ENCODE measurements at regions not wholly inside any gene's neighbourhood (a gene's known extent, or its start where the extent isn't known, plus 50 kb on each side); places are given as distances from the start of the nearest gene placed in this dataset.
"Not testable (repeated sequence)": the region's sequence is repeated elsewhere in the genome, so short reads cannot be mapped to it uniquely, and the experiment has no call there.

GRCh38 chr3:542021-542420, 345.5 kb downstream of the CHL1 start:
- POLR2A ChIA-PET = no interaction called here
- Mint-ChIP-seq H3K4me3 (no peak overlapping the region), H3K4me1 (no peaks in the 10 kb centered on the region), H3K36me3 (no peaks in the 10 kb centered on the region), H3K27me3 (no peaks in the 10 kb centered on the region), H3K9me3 (no peaks in the 10 kb centered on the region), H3K27ac (no peak overlapping the region)
- ATAC-seq (ENCODE audit: low read depth) = no peak
- no peak for DNase-seq

- Mint-ChIP-seq H3K36me3 (no peaks in the 10 kb centered on the region), H3K27me3 (no peaks in the 10 kb centered on the region), H3K27ac (no peak overlapping the region), H3K4me3 (no peak overlapping the region), H3K4me1 (no peaks in the 10 kb centered on the region), H3K9me3 (peaks cover 3% of the 10 kb centered on the region)
- POLR2A ChIA-PET = no interaction called here
- DNase-seq = no peak
- ATAC-seq (ENCODE audit: low read depth) = no peak
Measured at GRCh38 chr3:549636-550035, 353.1 kb downstream of the CHL1 start.

GRCh38 chr3:550471-550870, 353.9 kb downstream of the CHL1 start:
- ATAC-seq (ENCODE audit: low read depth) = no peak
- no peak overlapping the region for H3K4me3 Mint-ChIP-seq
- no peak for DNase-seq
- no peaks in the 10 kb centered on the region for H3K36me3 Mint-ChIP-seq
- peaks cover 3% of the 10 kb centered on the region for H3K9me3 Mint-ChIP-seq
- no peaks in the 10 kb centered on the region for H3K4me1 Mint-ChIP-seq
- no peaks in the 10 kb centered on the region for H3K27me3 Mint-ChIP-seq
- POLR2A ChIA-PET = no interaction called here
- no peak overlapping the region for H3K27ac Mint-ChIP-seq

GRCh38 chr3:557972-558371, 361.4 kb downstream of the CHL1 start:
- Mint-ChIP-seq H3K4me3 (no peak overlapping the region), H3K36me3 (no peaks in the 10 kb centered on the region), H3K9me3 (peaks cover 3% of the 10 kb centered on the region), H3K4me1 (no peaks in the 10 kb centered on the region), H3K27ac (no peak overlapping the region), H3K27me3 (no peaks in the 10 kb centered on the region)
- DNase-seq (no peak), ATAC-seq (ENCODE audit: low read depth) (no peak)
- POLR2A ChIA-PET = no interaction called here

- Mint-ChIP-seq H3K27me3 (no peaks in the 10 kb centered on the region), H3K27ac (no peak overlapping the region), H3K36me3 (no peaks in the 10 kb centered on the region), H3K4me3 (no peak overlapping the region), H3K4me1 (no peaks in the 10 kb centered on the region), H3K9me3 (no peaks in the 10 kb centered on the region)
- POLR2A ChIA-PET = no interaction called here
- no peak for DNase-seq
- no peak for ATAC-seq (ENCODE audit: low read depth)
Measured at GRCh38 chr3:567488-568185, 371.1 kb downstream of the CHL1 start.

GRCh38 chr3:579529-579928, 383.0 kb downstream of the CHL1 start:
- H3K36me3 Mint-ChIP-seq; ATAC-seq (ENCODE audit: low read depth); DNase-seq; H3K4me1 Mint-ChIP-seq; H3K27ac Mint-ChIP-seq; H3K9me3 Mint-ChIP-seq; H3K4me3 Mint-ChIP-seq; H3K27me3 Mint-ChIP-seq; POLR2A ChIA-PET: not testable (repeated sequence)

GRCh38 chr3:589066-589465, 392.5 kb downstream of the CHL1 start:
- DNase-seq; POLR2A ChIA-PET; H3K4me3 Mint-ChIP-seq; H3K27me3 Mint-ChIP-seq; ATAC-seq (ENCODE audit: low read depth); H3K9me3 Mint-ChIP-seq; H3K27ac Mint-ChIP-seq; H3K4me1 Mint-ChIP-seq; H3K36me3 Mint-ChIP-seq: not testable (repeated sequence)

GRCh38 chr3:597304-597703, 400.7 kb downstream of the CHL1 start:
- H3K36me3 Mint-ChIP-seq; H3K27me3 Mint-ChIP-seq; H3K4me1 Mint-ChIP-seq; H3K9me3 Mint-ChIP-seq; POLR2A ChIA-PET; H3K27ac Mint-ChIP-seq; DNase-seq; ATAC-seq (ENCODE audit: low read depth); H3K4me3 Mint-ChIP-seq: not testable (repeated sequence)

- H3K4me1 Mint-ChIP-seq; ATAC-seq (ENCODE audit: low read depth); H3K27ac Mint-ChIP-seq; H3K36me3 Mint-ChIP-seq; H3K27me3 Mint-ChIP-seq; H3K9me3 Mint-ChIP-seq; POLR2A ChIA-PET; H3K4me3 Mint-ChIP-seq; DNase-seq: not testable (repeated sequence)
Measured at GRCh38 chr3:597746-598145, 401.2 kb downstream of the CHL1 start.

GRCh38 chr3:607480-607879, 410.9 kb downstream of the CHL1 start:
- H3K27ac Mint-ChIP-seq; DNase-seq; ATAC-seq (ENCODE audit: low read depth); H3K9me3 Mint-ChIP-seq; POLR2A ChIA-PET; H3K4me1 Mint-ChIP-seq; H3K36me3 Mint-ChIP-seq; H3K4me3 Mint-ChIP-seq; H3K27me3 Mint-ChIP-seq: not testable (repeated sequence)

GRCh38 chr3:621714-622113, 425.2 kb downstream of the CHL1 start:
- Mint-ChIP-seq H3K9me3 (no peaks in the 10 kb centered on the region), H3K27me3 (no peaks in the 10 kb centered on the region), H3K36me3 (no peaks in the 10 kb centered on the region), H3K27ac (no peak overlapping the region), H3K4me3 (no peak overlapping the region), H3K4me1 (no peaks in the 10 kb centered on the region)
- POLR2A ChIA-PET = no interaction called here
- no peak for ATAC-seq (ENCODE audit: low read depth)
- no peak for DNase-seq

- no peak for ATAC-seq (ENCODE audit: low read depth)
- no peaks in the 10 kb centered on the region for H3K27me3 Mint-ChIP-seq
- no peaks in the 10 kb centered on the region for H3K9me3 Mint-ChIP-seq
- no peak for DNase-seq
- H3K36me3 Mint-ChIP-seq = no peaks in the 10 kb centered on the region
- no peak overlapping the region for H3K27ac Mint-ChIP-seq
- no peaks in the 10 kb centered on the region for H3K4me1 Mint-ChIP-seq
- POLR2A ChIA-PET = no interaction called here
- H3K4me3 Mint-ChIP-seq = no peak overlapping the region
Measured at GRCh38 chr3:622314-622713, 425.8 kb downstream of the CHL1 start.

GRCh38 chr3:623914-624545, 427.5 kb downstream of the CHL1 start:
- Mint-ChIP-seq H3K4me3 (no peak overlapping the region), H3K4me1 (no peaks in the 10 kb centered on the region)
- POLR2A ChIA-PET = no interaction called here

GRCh38 chr3:632571-633170, 436.1 kb downstream of the CHL1 start:
- Mint-ChIP-seq H3K4me3 (no peak overlapping the region), H3K4me1 (no peaks in the 10 kb centered on the region), H3K27me3 (no peaks in the 10 kb centered on the region), H3K36me3 (no peaks in the 10 kb centered on the region), H3K9me3 (no peaks in the 10 kb centered on the region), H3K27ac (no peak overlapping the region)
- ATAC-seq (ENCODE audit: low read depth) (no peak), DNase-seq (no peak)
- POLR2A ChIA-PET = no interaction called here

More at GRCh38 chr3:623914-624545, 427.5 kb downstream of the CHL1 start:
- Mint-ChIP-seq H3K27ac (no peak overlapping the region), H3K36me3 (no peaks in the 10 kb centered on the region), H3K9me3 (no peaks in the 10 kb centered on the region), H3K27me3 (no peaks in the 10 kb centered on the region)
- ATAC-seq (ENCODE audit: low read depth) = no peak
- DNase-seq = no peak

Data from activated naive CD8-positive, alpha-beta T cell treated with anti-CD3 and anti-CD28 coated beads, Interleukin-2, amount 10 ng/mL, durations not matched to agents 7 days and 5 days (primary cell).